ENCODE measurements at regions not wholly inside any gene's neighbourhood (a gene's known extent, or its start where the extent isn't known, plus 50 kb on each side); places are given as distances from the start of the nearest gene placed in this dataset.

GRCh38 chr3:154758109-154758868 is 321.8 kb upstream of the MME start:
- Mint-ChIP-seq H3K4me1 (ENCODE audit: low read depth) (no peaks in the 10 kb centered on the region), H3K27me3 (ENCODE audit: insufficient read depth) (no peaks in the 10 kb centered on the region; the same call in 1 of the 2 replicates), H3K27ac (no peak overlapping the region), H3K9me3 (no peaks in the 10 kb centered on the region), H3K36me3 (ENCODE audit: low read depth) (no peaks in the 10 kb centered on the region), H3K4me3 (no peak overlapping the region)
- TF ChIP-seq CTCF (IDR thresholded peaks at IDR 0.05), result peak; percentile 81
- peak; percentile 42 for DNase-seq

- no peaks in the 10 kb centered on the region; the same call in 1 of the 2 replicates for H3K27me3 Mint-ChIP-seq (ENCODE audit: insufficient read depth)
- no peaks in the 10 kb centered on the region for H3K36me3 Mint-ChIP-seq (ENCODE audit: low read depth)
- no peaks in the 10 kb centered on the region for H3K4me1 Mint-ChIP-seq (ENCODE audit: low read depth)
- DNase-seq, result no peak
- no peak for TF ChIP-seq CTCF (IDR thresholded peaks at IDR 0.05)
- H3K9me3 Mint-ChIP-seq, result no peaks in the 10 kb centered on the region
- H3K27ac Mint-ChIP-seq, result no peak overlapping the region
- no peak overlapping the region for H3K4me3 Mint-ChIP-seq
Measured at GRCh38 chr3:154753101-154753500, 323.1 kb upstream of the GPR149 start.

DNA sequence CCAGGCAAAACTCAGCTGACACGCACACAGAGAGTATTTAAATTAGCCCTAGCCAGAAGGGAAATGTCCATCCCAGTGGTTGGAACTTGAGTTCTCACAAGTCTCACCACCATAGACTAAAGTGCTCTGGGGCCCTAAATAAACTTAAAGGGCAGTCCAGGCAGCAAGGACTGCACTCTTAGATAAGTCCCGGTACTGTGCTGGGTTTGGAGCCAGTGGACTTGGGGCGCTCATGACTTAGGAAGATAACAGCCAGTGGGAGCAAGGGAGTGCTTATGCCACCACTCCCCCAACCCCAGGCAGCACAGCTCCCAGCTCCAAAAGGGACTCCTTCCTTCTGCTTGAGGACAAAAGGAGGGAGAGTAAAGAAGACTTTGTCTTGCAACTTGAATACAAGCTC is 319.5 kb upstream of the GPR149 start:
- H3K27me3 Mint-ChIP-seq (ENCODE audit: insufficient read depth), result no peaks in the 10 kb centered on the region; the same call in 1 of the 2 replicates
- no peak overlapping the region for H3K4me3 Mint-ChIP-seq
- H3K4me1 Mint-ChIP-seq (ENCODE audit: low read depth), result no peaks in the 10 kb centered on the region
- no peak for TF ChIP-seq CTCF (IDR thresholded peaks at IDR 0.05)
- H3K27ac Mint-ChIP-seq, result no peak overlapping the region
- H3K36me3 Mint-ChIP-seq (ENCODE audit: low read depth), result no peaks in the 10 kb centered on the region
- H3K9me3 Mint-ChIP-seq, result no peaks in the 10 kb centered on the region
- DNase-seq, result no peak

DNA sequence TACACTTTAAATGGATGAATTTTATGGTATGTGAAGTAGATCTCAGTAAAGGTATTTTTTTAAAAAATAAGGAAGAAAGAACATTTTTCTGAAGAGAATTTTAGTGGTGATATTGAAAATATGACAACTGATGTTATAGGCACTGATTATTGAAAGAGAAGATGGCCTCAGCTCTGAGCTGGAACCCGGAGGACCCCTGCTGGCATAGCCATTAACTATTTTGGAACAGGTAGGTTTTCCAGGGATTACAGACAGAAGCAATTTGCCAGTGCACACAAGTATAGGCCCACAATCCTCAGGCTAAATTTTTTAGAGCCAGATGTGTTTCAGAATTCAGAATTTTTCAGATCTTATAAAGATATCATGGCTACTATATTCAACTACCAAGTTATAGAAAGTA is 315.9 kb upstream of the GPR149 start:
- DNase-seq, result no peak
- no peaks in the 10 kb centered on the region for H3K4me1 Mint-ChIP-seq (ENCODE audit: low read depth)
- H3K27ac Mint-ChIP-seq, result no peak overlapping the region
- H3K4me3 Mint-ChIP-seq, result no peak overlapping the region
- no peak for TF ChIP-seq CTCF (IDR thresholded peaks at IDR 0.05)
- no peaks in the 10 kb centered on the region; the same call in 1 of the 2 replicates for H3K27me3 Mint-ChIP-seq (ENCODE audit: insufficient read depth)
- no peaks in the 10 kb centered on the region for H3K36me3 Mint-ChIP-seq (ENCODE audit: low read depth)
- peaks cover 8% of the 10 kb centered on the region; the same call in 1 of the 2 replicates for H3K9me3 Mint-ChIP-seq

- H3K4me3 Mint-ChIP-seq, result no peak overlapping the region
- no peaks in the 10 kb centered on the region for H3K36me3 Mint-ChIP-seq (ENCODE audit: low read depth)
- H3K27me3 Mint-ChIP-seq (ENCODE audit: insufficient read depth), result no peaks in the 10 kb centered on the region; the same call in 1 of the 2 replicates
Measured at GRCh38 chr3:154745122-154745521, 315.1 kb upstream of the GPR149 start.

More at GRCh38 chr3:154745122-154745521, 315.1 kb upstream of the GPR149 start:
- Mint-ChIP-seq H3K9me3 (peaks cover 8% of the 10 kb centered on the region; the same call in 1 of the 2 replicates), H3K4me1 (ENCODE audit: low read depth) (no peaks in the 10 kb centered on the region), H3K27ac (no peak overlapping the region)
- DNase-seq, result no peak
- no peak for TF ChIP-seq CTCF (IDR thresholded peaks at IDR 0.05)

Measured in HFFc6 (cell line).